NCI-H2107 treated with DMSO at 0.1 percent for 48 hours (cell line): ENCODE measurements at regions not wholly inside any gene's neighbourhood (a gene's known extent, or its start where the extent isn't known, plus 50 kb on each side); places are given as distances from the start of the nearest gene placed in this dataset.
"Not testable (repeated sequence)": the region's sequence is repeated elsewhere in the genome, so short reads cannot be mapped to it uniquely, and the experiment has no call there.

Source experiments
- DNase-seq: peaks from one replicate; lab custom pipeline; 2025; ENCODE audit not compliant: unreplicated experiment; lab: John Stamatoyannopoulos, UW

- DNase-seq: no peak
These were observed 192.5 kb downstream of the TECRL start for GRCh38 chr4:64216741-64217140.

GRCh38 chr4:64205376-64205775 is 203.9 kb downstream of the TECRL start:
- no peak for DNase-seq

- no peak for DNase-seq
These were observed 209.2 kb downstream of the TECRL start for GRCh38 chr4:64200001-64200555.

- DNase-seq: no peak
These were observed 213.7 kb downstream of the TECRL start for GRCh38 chr4:64195582-64195981.

GRCh38 chr4:64192731-64193412 is 216.4 kb downstream of the TECRL start:
- no peak for DNase-seq

- DNase-seq: no peak
These were observed 234.9 kb downstream of the TECRL start for GRCh38 chr4:64174247-64174882.

GRCh38 chr4:64166365-64166764 is 242.9 kb downstream of the TECRL start:
- no peak for DNase-seq

- no peak for DNase-seq
These were observed 250.5 kb downstream of the TECRL start for GRCh38 chr4:64158648-64159326.

- no peak for DNase-seq
These were observed 251.9 kb downstream of the TECRL start for GRCh38 chr4:64157397-64157796.

- DNase-seq: no peak
These were observed 253.0 kb downstream of the TECRL start for GRCh38 chr4:64156253-64156652.

GRCh38 chr4:64146030-64146429 is 263.2 kb downstream of the TECRL start:
- no peak for DNase-seq

GRCh38 chr4:64144994-64145393 is 264.3 kb downstream of the TECRL start:
- DNase-seq: no peak

GRCh38 chr4:64130907-64131306 is 278.3 kb downstream of the TECRL start:
- DNase-seq: no peak

- no peak for DNase-seq
These were observed 283.9 kb downstream of the TECRL start for GRCh38 chr4:64125354-64125753.

GRCh38 chr4:64121803-64122202 is 287.4 kb downstream of the TECRL start:
- no peak for DNase-seq

- DNase-seq: no peak
These were observed 303.3 kb downstream of the TECRL start for GRCh38 chr4:64105903-64106302.

- DNase-seq: no peak
These were observed 313.9 kb downstream of the TECRL start for GRCh38 chr4:64095398-64095797.

- DNase-seq: no peak
These were observed 329.9 kb downstream of the TECRL start for GRCh38 chr4:64079316-64079715.

GRCh38 chr4:64068096-64068495 is 341.2 kb downstream of the TECRL start:
- no peak for DNase-seq

GRCh38 chr4:64062991-64063390 is 346.3 kb downstream of the TECRL start:
- DNase-seq: no peak

- DNase-seq: not testable (repeated sequence)
These were observed 372.2 kb downstream of the TECRL start for GRCh38 chr4:64037033-64037432.

GRCh38 chr4:64022560-64022959 is 386.7 kb downstream of the TECRL start:
- DNase-seq: no peak
